Neural cell (in vitro differentiated cells): ENCODE measurements at regions not wholly inside any gene's neighbourhood (a gene's known extent, or its start where the extent isn't known, plus 50 kb on each side); places are given as distances from the start of the nearest gene placed in this dataset.

Experiments
- H2AFZ ChIP-seq: fragments of 200-600, 300-800 bp; sonication (generic), shearing (Covaris generic); 2 replicates; pipeline ENCODE4 v1.6.0; 2014; ENCODE audit warnings: low read depth, mild to moderate bottlenecking, antibody characterized with exemption, low read length, moderate library complexity
- H3F3A ChIP-seq: fragments of 200-600 bp; shearing (Covaris generic); 2 replicates; pipeline ENCODE4 v1.6.1; 2016; ENCODE audit warnings: mild to moderate bottlenecking, moderate library complexity, mixed read lengths, antibody characterized with exemption, low read length; ENCODE audit not compliant: insufficient read depth, poor library complexity, severe bottlenecking
- H3K27ac ChIP-seq: fragments of 200-600, 300-800 bp; sonication (generic), shearing (Covaris generic); 2 replicates; pipeline ENCODE4 v1.5.1; 2014; ENCODE audit warnings: mild to moderate bottlenecking, low read length, moderate library complexity
- H3K27me3 ChIP-seq: fragments of 300-800, 200-600 bp; sonication (generic), shearing (Covaris generic); 2 replicates; pipeline ENCODE4 v1.6.0; 2014; ENCODE audit warnings: mild to moderate bottlenecking, low read depth, low read length, moderate library complexity; ENCODE audit not compliant: insufficient read depth
- H3K36me3 ChIP-seq: fragments of 300-800, 200-600 bp; sonication (generic), shearing (Covaris generic); 2 replicates; pipeline ENCODE4 v1.5.1; 2014; ENCODE audit warnings: mild to moderate bottlenecking, antibody characterized with exemption, low read length, moderate library complexity; ENCODE audit not compliant: insufficient read depth
- H3K4me2 ChIP-seq: fragments of 300-800, 200-600 bp; sonication (generic), shearing (Covaris generic); 2 replicates; pipeline ENCODE4 v1.6.0; 2014; ENCODE audit warnings: mild to moderate bottlenecking, low read length
- H3K4me3 ChIP-seq: fragments of 300-800, 200-600 bp; sonication (generic), shearing (Covaris generic); 2 replicates; pipeline ENCODE4 v1.5.1; 2014; ENCODE audit warnings: mild to moderate bottlenecking, low read length, moderate library complexity
- H3K79me2 ChIP-seq: fragments of 200-600 bp; shearing (Covaris generic); replicated peaks from 2 replicates; pipeline ENCODE4 v1.6.0; 2014; ENCODE audit warnings: mild to moderate bottlenecking, low read length, moderate library complexity; ENCODE audit not compliant: insufficient read depth
- H3K9ac ChIP-seq: fragments of 300-800, 200-600 bp; sonication (generic), shearing (Covaris generic); 2 replicates; pipeline ENCODE4 v1.6.1; 2016; ENCODE audit warnings: mild to moderate bottlenecking, low read length, mixed read lengths
- H3K9me2 ChIP-seq: fragments of 200-600 bp; shearing (Covaris generic); 2 replicates; pipeline ENCODE4 v1.6.1; 2016; ENCODE audit warnings: mild to moderate bottlenecking, low read length, mixed read lengths; ENCODE audit not compliant: insufficient read depth
- H3K9me3 ChIP-seq: fragments of 200-600, 300-800 bp; sonication (generic), shearing (Covaris generic); 2 replicates; pipeline ENCODE4 v1.6.1; 2016; ENCODE audit warnings: mild to moderate bottlenecking, mixed run types, low read length, moderate library complexity, mixed read lengths
- H4K20me1 ChIP-seq: fragments of 200-600 bp; shearing (Covaris generic); 2 replicates; pipeline ENCODE4 v1.6.1; 2016; ENCODE audit warnings: mild to moderate bottlenecking, mixed run types; ENCODE audit not compliant: insufficient read depth
- CTCF ChIP-seq: fragments of 450-650 bp; IDR thresholded peaks from 2 replicates; pipeline ENCODE4 v1.5.1; 2014; ENCODE audit warnings: antibody characterized with exemption, mild to moderate bottlenecking, moderate library complexity; ENCODE audit not compliant: poor library complexity, severe bottlenecking
- EP300 ChIP-seq: fragments of 450-650 bp; conservative IDR thresholded peaks from 2 replicates; pipeline ENCODE4 v1.6.1; 2014; ENCODE audit warnings: antibody characterized with exemption, mild to moderate bottlenecking, moderate library complexity; ENCODE audit not compliant: poor library complexity, severe bottlenecking
- EZH2 ChIP-seq: fragments of 200-600, 300-800 bp; shearing (Covaris generic), sonication (generic); IDR thresholded peaks from 2 replicates; pipeline ENCODE4 v1.6.1; 2014; ENCODE audit warnings: antibody characterized with exemption, low read length, borderline replicate concordance, mild to moderate bottlenecking; ENCODE audit not compliant: insufficient read depth, poor library complexity, severe bottlenecking
- MXI1 ChIP-seq: fragments of 450-650 bp; conservative IDR thresholded peaks from 2 replicates; pipeline ENCODE4 v1.6.1; 2014; ENCODE audit warnings: antibody characterized with exemption, mild to moderate bottlenecking; ENCODE audit not compliant: poor library complexity, severe bottlenecking
- POLR2AphosphoS5 ChIP-seq: IDR thresholded peaks from 2 replicates; pipeline ENCODE4 v1.6.1; 2012
- RAD21 ChIP-seq: fragments of 450-650 bp; conservative IDR thresholded peaks from 2 replicates; pipeline ENCODE4 v1.6.1; 2014; ENCODE audit warnings: antibody characterized with exemption, mild to moderate bottlenecking, moderate library complexity
- REST ChIP-seq: IDR thresholded peaks from 2 replicates; pipeline ENCODE4 v1.6.1; 2012; ENCODE audit warnings: borderline replicate concordance
- SMC3 ChIP-seq: fragments of 450-650 bp; conservative IDR thresholded peaks from 2 replicates; pipeline ENCODE4 v1.6.1; 2014; ENCODE audit warnings: antibody characterized with exemption, mild to moderate bottlenecking, moderate library complexity; ENCODE audit not compliant: poor library complexity
- TAF1 ChIP-seq: IDR thresholded peaks from 2 replicates; pipeline ENCODE4 v1.6.1; 2012; ENCODE audit warnings: low read depth

- Histone ChIP-seq H3K27ac (no peak overlapping the region), H4K20me1 (no peaks in the 10 kb centered on the region), H3K79me2 (no peaks in the 10 kb centered on the region), H3K9me3 (no peaks in the 10 kb centered on the region), H2AFZ (no peak overlapping the region), H3K36me3 (no peaks in the 10 kb centered on the region), H3K4me2 (no peak overlapping the region), H3F3A (no peaks in the 10 kb centered on the region), H3K4me3 (no peak overlapping the region), H3K27me3 (no peaks in the 10 kb centered on the region), H3K9me2 (no peaks in the 10 kb centered on the region), H3K9ac (no peak overlapping the region)
- no peak for TF ChIP-seq RAD21
- no peak for TF ChIP-seq EZH2
- no peak for TF ChIP-seq SMC3
Observed at GRCh38 chr17:77817953-77818352, 140.6 kb upstream of the TNRC6C start.

- H3K79me2 ChIP-seq: no peaks in the 10 kb centered on the region
- H3F3A ChIP-seq: no peaks in the 10 kb centered on the region
- H3K9me3 ChIP-seq: no peaks in the 10 kb centered on the region
- TF ChIP-seq EP300: no peak
- no peak overlapping the region for H3K4me2 ChIP-seq
- H3K9me2 ChIP-seq: no peaks in the 10 kb centered on the region
- no peak overlapping the region for H3K27ac ChIP-seq
- H3K27me3 ChIP-seq: no peaks in the 10 kb centered on the region
- no peak overlapping the region for H3K9ac ChIP-seq
- no peak overlapping the region for H2AFZ ChIP-seq
- no peaks in the 10 kb centered on the region for H4K20me1 ChIP-seq
- no peak overlapping the region for H3K4me3 ChIP-seq
- H3K36me3 ChIP-seq: no peaks in the 10 kb centered on the region
Observed at GRCh38 chr17:77819497-77819896, 139.0 kb upstream of the TNRC6C start.

GRCh38 chr17:77821114-77821513 lies 137.4 kb upstream of the TNRC6C start:
- Histone ChIP-seq H3K9me3 (no peaks in the 10 kb centered on the region), H2AFZ (no peak overlapping the region)
- TF ChIP-seq TAF1 (no peak), SMC3 (no peak), MXI1 (no peak), POLR2AphosphoS5 (no peak), EP300 (no peak), RAD21 (no peak), CTCF (no peak), EZH2 (no peak), REST (no peak)

More at GRCh38 chr17:77821114-77821513, 137.4 kb upstream of the TNRC6C start:
- no peaks in the 10 kb centered on the region for H3F3A ChIP-seq
- no peak overlapping the region for H3K4me3 ChIP-seq
- no peaks in the 10 kb centered on the region for H3K79me2 ChIP-seq
- no peak overlapping the region for H3K4me2 ChIP-seq
- no peaks in the 10 kb centered on the region for H3K36me3 ChIP-seq
- no peaks in the 10 kb centered on the region for H3K27me3 ChIP-seq
- no peaks in the 10 kb centered on the region for H4K20me1 ChIP-seq
- no peaks in the 10 kb centered on the region for H3K9me2 ChIP-seq
- H3K27ac ChIP-seq: no peak overlapping the region
- no peak overlapping the region for H3K9ac ChIP-seq
